CD8-positive, alpha-beta memory T cell (primary cell): ENCODE measurements at regions not wholly inside any gene's neighbourhood (a gene's known extent, or its start where the extent isn't known, plus 50 kb on each side); places are given as distances from the start of the nearest gene placed in this dataset.
A peak's percentile ranks its signal among the peaks of the same experiment; 100 is the strongest.

Source experiments
- CTCF ChIA-PET: fragments of 350-600 bp; sonication (Branson Sonifier 250); formaldehyde crosslinking; loops from one replicate; lab custom pipeline; 2021; ENCODE audit warnings: antibody characterized with exemption; lab: Charles Lee
- POLR2A ChIA-PET: fragments of 350-600 bp; sonication (Branson Sonifier 250); formaldehyde crosslinking; loops from one replicate; lab custom pipeline; 2021; ENCODE audit warnings: antibody characterized with exemption; lab: Charles Lee
- DNase-seq, 5 donors: peaks; one replicate each; pipeline versions ENCODE4 v3.0.0 to v3.0.0-alpha.2; 2020 to 2022; ENCODE audit warnings: mixed read lengths in 1 of 5
- H3K27ac ChIP-seq: one replicate; pipeline ENCODE4 v1.7.0; 2013; ENCODE audit warnings: low read depth, mild to moderate bottlenecking, low read length, moderate library complexity
- H3K27me3 ChIP-seq: 2 replicates; pipeline ENCODE4 v1.7.0; 2013; ENCODE audit warnings: low read length, mild to moderate bottlenecking; ENCODE audit not compliant: insufficient read depth, poor library complexity, severe bottlenecking
- H3K36me3 ChIP-seq: 2 replicates; pipeline ENCODE4 v1.7.0; 2013; ENCODE audit warnings: mild to moderate bottlenecking, low read length, moderate library complexity; ENCODE audit not compliant: insufficient read depth
- H3K4me1 ChIP-seq: 2 replicates; pipeline ENCODE4 v1.7.0; 2013; ENCODE audit warnings: mild to moderate bottlenecking, low read length, moderate library complexity; ENCODE audit not compliant: insufficient read depth
- H3K4me3 ChIP-seq: 2 replicates; pipeline ENCODE4 v1.7.0; 2013; ENCODE audit warnings: mild to moderate bottlenecking, low read length
- H3K9me3 ChIP-seq: 2 replicates; pipeline ENCODE4 v1.7.0; 2013; ENCODE audit warnings: mild to moderate bottlenecking, low read length
- H3K27ac Mint-ChIP-seq, 8 donors: one replicate each; pipeline ENCODE4 v1.8.0; 2020 to 2021; ENCODE audit warnings: mixed read lengths in 8 of 8, mild to moderate bottlenecking in 6 of 8, inconsistent platforms in 3 of 8, moderate library complexity in 3 of 8
- H3K27me3 Mint-ChIP-seq, 2 donors: one replicate each; pipeline ENCODE4 v1.8.0; 2020 to 2021; ENCODE audit warnings: mixed read lengths in 2 of 2, mild to moderate bottlenecking in 1 of 2, moderate library complexity in 1 of 2
- H3K36me3 Mint-ChIP-seq, 3 donors: one replicate each; pipeline ENCODE4 v1.8.0; 2020 to 2021; ENCODE audit warnings: mixed read lengths in 3 of 3, inconsistent platforms in 1 of 3, mild to moderate bottlenecking in 1 of 3
- H3K4me1 Mint-ChIP-seq, 3 donors: one replicate each; pipeline ENCODE4 v1.8.0; 2020 to 2021; ENCODE audit warnings: mixed read lengths in 3 of 3, inconsistent platforms in 1 of 3, mild to moderate bottlenecking in 1 of 3
- H3K4me3 Mint-ChIP-seq, 7 donors: one replicate each; pipeline ENCODE4 v1.8.0; 2020 to 2021; ENCODE audit warnings: mixed read lengths in 7 of 7, mild to moderate bottlenecking in 6 of 7, moderate library complexity in 4 of 7, inconsistent platforms in 2 of 7
- H3K9me3 Mint-ChIP-seq, 5 donors: one replicate each; pipeline ENCODE4 v1.8.0; 2020 to 2022; ENCODE audit warnings: mixed read lengths in 5 of 5, mild to moderate bottlenecking in 3 of 5, moderate library complexity in 2 of 5, inconsistent platforms in 1 of 5

DNA sequence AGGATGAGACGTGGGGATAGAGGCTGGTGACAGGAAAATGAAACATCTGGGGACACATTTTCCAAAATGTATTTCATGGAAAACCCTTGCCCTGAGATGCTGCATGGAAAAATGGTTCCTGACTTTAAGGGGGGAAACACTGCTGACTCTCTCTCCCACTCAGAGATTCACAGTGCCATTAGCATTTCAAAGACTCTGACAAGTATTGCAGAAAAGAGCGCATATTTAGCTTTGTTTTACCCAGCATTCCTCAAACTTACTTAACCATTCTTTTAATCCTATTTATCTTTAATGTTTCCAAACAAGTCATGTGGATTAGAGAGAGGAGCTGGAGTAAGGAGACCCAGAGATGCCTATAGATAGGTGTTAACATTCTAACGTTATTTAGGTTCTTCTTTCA lies 141.8 kb upstream of the DYRK2 start:
- POLR2A ChIA-PET: no interaction called here
- CTCF ChIA-PET: interaction anchor here (1.4 kb wide), 1 partner anchor 9 kb away, joined by 3 read pairs; no protein-coding TSS in a partner anchor
- H3K4me3 ChIP-seq: no peak overlapping the region
- Mint-ChIP-seq H3K36me3 (no peaks in the 10 kb centered on the region), H3K27me3 (peaks cover 0 to 3% of the 10 kb centered on the region in 2 donors), H3K4me3 (no peak overlapping the region), H3K4me1 (peaks cover 10 to 25% (median 15%) of the 10 kb centered on the region in 3 donors), H3K9me3 (no peaks in the 10 kb centered on the region), H3K27ac (no peak overlapping the region)
- no peak for DNase-seq
- H3K27me3 ChIP-seq: no peaks in the 10 kb centered on the region
- no peaks in the 10 kb centered on the region for H3K9me3 ChIP-seq
- peaks cover under 1% of the 10 kb centered on the region for H3K4me1 ChIP-seq
- H3K36me3 ChIP-seq: no peaks in the 10 kb centered on the region
- no peak overlapping the region for H3K27ac ChIP-seq

DNA sequence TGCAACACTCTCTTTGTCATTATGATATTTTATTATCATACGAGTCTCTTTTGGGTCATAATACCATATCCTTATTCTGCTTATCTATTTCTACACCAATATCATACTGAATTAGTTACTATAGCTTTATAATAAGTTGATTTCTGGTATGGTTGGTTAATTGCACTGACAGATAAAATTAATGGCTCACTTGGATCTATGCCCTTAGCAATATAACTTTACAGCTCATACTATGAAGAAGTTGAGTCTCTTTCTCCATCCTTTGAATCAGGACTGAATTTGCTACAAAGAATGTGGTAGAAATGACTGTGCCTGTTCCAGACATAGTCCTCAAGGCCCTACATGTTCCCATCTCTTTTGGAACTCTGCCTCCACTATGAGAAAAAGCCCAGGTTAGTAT lies 139.7 kb upstream of the DYRK2 start:
- ChIA-PET POLR2A (no interaction called here), CTCF (no interaction called here)
- no peak overlapping the region for H3K4me3 ChIP-seq
- no peaks in the 10 kb centered on the region for H3K36me3 ChIP-seq
- Mint-ChIP-seq H3K27me3 (peaks cover 0 to 3% of the 10 kb centered on the region in 2 donors), H3K9me3 (no peaks in the 10 kb centered on the region), H3K4me1 (peaks cover 18 to 37% (median 25%) of the 10 kb centered on the region in 3 donors), H3K27ac (no peak overlapping the region), H3K36me3 (peaks cover 0 to 3% (median 0%) of the 10 kb centered on the region in 3 donors), H3K4me3 (no peak overlapping the region)
- H3K9me3 ChIP-seq: no peaks in the 10 kb centered on the region
- H3K4me1 ChIP-seq: peaks cover 11% of the 10 kb centered on the region
- no peak overlapping the region for H3K27ac ChIP-seq
- DNase-seq: no peak
- no peaks in the 10 kb centered on the region for H3K27me3 ChIP-seq

DNA sequence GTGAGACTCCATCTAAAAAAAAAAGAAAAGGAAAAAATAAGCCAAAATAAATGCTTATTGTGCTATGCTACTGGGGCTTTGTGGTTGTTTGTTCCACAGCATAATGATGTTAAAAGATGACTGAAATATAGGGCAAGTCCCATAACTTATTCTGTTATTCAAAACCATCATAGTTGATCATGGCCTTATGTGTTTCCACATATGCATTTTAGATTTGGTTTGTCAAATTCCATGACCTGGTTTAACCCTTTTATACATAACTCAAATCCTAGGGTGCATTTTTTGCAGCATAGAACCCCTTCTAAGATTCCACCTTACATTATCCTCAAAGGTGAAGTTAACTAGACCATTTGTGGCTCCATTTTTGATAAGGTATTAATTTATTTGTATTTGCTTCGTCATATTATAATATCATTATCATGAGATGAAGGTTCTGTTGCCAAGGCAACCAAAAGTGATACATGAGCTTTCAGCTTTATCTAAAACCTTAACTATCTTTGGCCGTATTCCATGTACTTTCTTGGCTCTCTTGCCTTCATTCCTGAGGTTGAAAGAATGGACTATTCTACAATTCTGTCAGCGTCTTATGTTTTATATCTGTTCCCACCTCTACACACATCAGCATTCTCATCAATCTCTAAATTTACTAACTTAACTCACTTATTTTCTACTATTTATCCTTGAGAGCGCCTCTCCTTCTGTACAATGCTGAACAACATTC lies 138.7 kb upstream of the DYRK2 start:
- ChIA-PET POLR2A (interaction anchor here (0.5 to 0.7 kb wide), 2 partner anchors 27 to 154 kb away, joined by 3 to 6 read pairs; no protein-coding TSS in a partner anchor), CTCF (no interaction called here)
- H3K36me3 Mint-ChIP-seq: peaks cover 0 to 3% (median 0%) of the 10 kb centered on the region in 3 donors
- no peak for DNase-seq
- H3K27ac Mint-ChIP-seq: no peak overlapping the region
- peaks cover 0 to under 1% (median 0%) of the 10 kb centered on the region in 5 donors for H3K9me3 Mint-ChIP-seq
- no peak overlapping the region for H3K4me3 Mint-ChIP-seq
- H3K27me3 Mint-ChIP-seq: peaks cover 0 to 3% of the 10 kb centered on the region in 2 donors
- Histone ChIP-seq H3K36me3 (no peaks in the 10 kb centered on the region), H3K27ac (no peak overlapping the region), H3K4me3 (no peak overlapping the region), H3K9me3 (no peaks in the 10 kb centered on the region), H3K4me1 (peaks cover 21% of the 10 kb centered on the region), H3K27me3 (no peaks in the 10 kb centered on the region)
- H3K4me1 Mint-ChIP-seq: peaks cover 23 to 46% (median 35%) of the 10 kb centered on the region in 3 donors

DNA sequence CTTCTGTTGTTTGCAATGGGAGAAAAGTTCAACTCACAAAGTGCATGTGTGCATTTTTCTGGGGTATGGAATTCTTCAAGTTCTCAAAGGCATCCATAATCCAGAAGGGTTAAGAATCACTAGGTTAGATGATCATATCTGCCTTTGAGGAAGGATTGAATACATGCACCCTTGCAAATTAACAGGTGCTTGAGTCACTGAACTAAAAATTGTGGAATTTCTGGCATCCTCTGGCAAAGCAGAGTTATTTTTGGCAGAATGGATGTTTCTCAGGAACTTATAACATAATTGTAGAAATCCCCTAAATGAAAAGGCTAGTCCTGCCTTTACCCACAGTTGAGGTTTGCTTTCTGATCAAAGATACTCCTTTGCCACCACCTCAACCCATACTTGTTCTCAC lies 136.5 kb upstream of the DYRK2 start:
- no peak overlapping the region for H3K27ac ChIP-seq
- H3K4me1 ChIP-seq: peaks cover 43% of the 10 kb centered on the region
- H3K9me3 Mint-ChIP-seq: peaks cover 0 to 3% (median 0%) of the 10 kb centered on the region in 5 donors
- H3K9me3 ChIP-seq: no peaks in the 10 kb centered on the region
- ChIA-PET CTCF (interaction anchor here (0.8 to 0.9 kb wide), 3 partner anchors 13 to 28 kb away, joined by 3 to 4 read pairs (median 3); no protein-coding TSS in a partner anchor), POLR2A (interaction anchor here (1.3 kb wide), 1 partner anchor 136 kb away, joined by 3 read pairs; the partner anchor contains the start of gene DYRK2)
- H3K4me3 ChIP-seq: no peak overlapping the region
- H3K27me3 ChIP-seq: no peaks in the 10 kb centered on the region
- H3K27ac Mint-ChIP-seq: peak overlapping the region in 2 of 8 donors; percentile 15 to 55
- no peak overlapping the region for H3K4me3 Mint-ChIP-seq
- H3K36me3 ChIP-seq: no peaks in the 10 kb centered on the region
- H3K36me3 Mint-ChIP-seq: peaks cover 0 to 5% (median 3%) of the 10 kb centered on the region in 3 donors
- no peak for DNase-seq
- H3K4me1 Mint-ChIP-seq: peaks cover 45 to 66% (median 57%) of the 10 kb centered on the region in 3 donors
- H3K27me3 Mint-ChIP-seq: peaks cover 0 to 3% of the 10 kb centered on the region in 2 donors

DNA sequence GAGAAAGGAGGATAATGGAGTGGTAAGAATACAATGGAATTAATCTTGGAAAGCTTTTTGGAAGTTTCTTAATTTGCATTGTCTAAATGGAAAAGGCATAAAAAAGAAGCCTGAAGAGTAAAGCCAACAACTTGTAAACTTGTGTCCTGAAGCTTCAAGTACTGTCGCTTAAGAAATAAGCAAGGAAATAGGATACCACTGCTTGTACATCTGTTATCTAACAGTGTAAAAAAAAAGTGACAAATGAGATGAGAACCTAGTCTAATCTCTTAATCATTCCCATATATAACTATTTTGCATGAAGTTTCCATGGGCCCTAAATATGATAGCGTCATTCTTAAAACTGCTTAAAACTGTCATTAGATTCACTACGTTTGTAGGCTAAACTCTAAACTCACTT lies 134.0 kb upstream of the DYRK2 start:
- ChIA-PET POLR2A (interaction anchor here (0.6 to 2.0 kb wide), 3 partner anchors 79 to 144 kb away, joined by 3 to 10 read pairs (median 6); no protein-coding TSS in a partner anchor), CTCF (interaction anchor here (0.9 to 3.4 kb wide), 5 partner anchors 9 to 136 kb away, joined by 3 to 13 read pairs (median 7); partner anchors contain the start of gene DYRK2)
- peaks cover 44% of the 10 kb centered on the region for H3K4me1 ChIP-seq
- peaks cover 46 to 72% (median 64%) of the 10 kb centered on the region in 3 donors for H3K4me1 Mint-ChIP-seq
- no peak for DNase-seq
- peak overlapping the region in 5 of 8 donors; percentile 25 to 87 (median 74) for H3K27ac Mint-ChIP-seq
- peak overlapping the region in 2 of 7 donors; percentile 32 to 53 for H3K4me3 Mint-ChIP-seq
- no peaks in the 10 kb centered on the region for H3K36me3 ChIP-seq
- no peaks in the 10 kb centered on the region for H3K9me3 ChIP-seq
- H3K27me3 Mint-ChIP-seq: peaks cover 0 to 1% of the 10 kb centered on the region in 2 donors
- H3K36me3 Mint-ChIP-seq: peaks cover 0 to 5% (median 3%) of the 10 kb centered on the region in 3 donors
- no peaks in the 10 kb centered on the region for H3K27me3 ChIP-seq
- H3K27ac ChIP-seq: no peak overlapping the region
- no peak overlapping the region for H3K4me3 ChIP-seq
- H3K9me3 Mint-ChIP-seq: peaks cover 0 to 3% (median 0%) of the 10 kb centered on the region in 5 donors

DNA sequence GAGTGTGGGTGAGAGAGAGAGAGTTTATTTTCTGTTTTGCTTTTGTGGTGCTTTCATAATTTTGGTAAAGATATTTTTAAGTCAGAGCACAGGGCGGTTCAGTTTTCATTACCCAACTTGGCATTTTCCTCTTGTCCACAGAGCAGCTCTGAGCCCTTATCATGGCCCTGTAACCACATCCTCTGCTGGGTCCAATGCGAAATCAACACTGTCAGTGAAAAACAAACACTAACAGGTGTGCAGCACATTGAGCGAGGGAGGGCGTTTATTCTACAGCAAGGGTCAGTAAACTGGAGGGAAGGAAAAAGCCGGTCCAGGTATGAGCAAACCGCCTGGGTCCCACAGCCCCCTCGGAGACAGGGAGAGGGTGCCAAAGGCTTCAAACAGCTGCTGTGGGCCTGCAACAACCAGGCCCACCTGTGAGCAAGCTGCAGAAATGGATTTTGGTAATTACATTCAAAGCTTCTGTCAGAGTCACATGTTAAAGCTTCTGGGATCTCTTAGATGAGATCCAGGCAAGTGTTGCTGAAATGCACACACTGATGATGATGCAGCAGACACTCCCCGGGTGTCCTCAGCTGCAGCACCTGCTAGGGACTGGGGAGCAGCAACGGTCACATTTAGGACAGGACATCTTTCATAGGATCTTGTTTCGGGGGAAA lies 132.7 kb upstream of the DYRK2 start:
- peak overlapping the region; percentile 25 to 94 (median 75) for H3K27ac Mint-ChIP-seq
- peak overlapping the region; percentile 36 for H3K4me3 ChIP-seq

DNA sequence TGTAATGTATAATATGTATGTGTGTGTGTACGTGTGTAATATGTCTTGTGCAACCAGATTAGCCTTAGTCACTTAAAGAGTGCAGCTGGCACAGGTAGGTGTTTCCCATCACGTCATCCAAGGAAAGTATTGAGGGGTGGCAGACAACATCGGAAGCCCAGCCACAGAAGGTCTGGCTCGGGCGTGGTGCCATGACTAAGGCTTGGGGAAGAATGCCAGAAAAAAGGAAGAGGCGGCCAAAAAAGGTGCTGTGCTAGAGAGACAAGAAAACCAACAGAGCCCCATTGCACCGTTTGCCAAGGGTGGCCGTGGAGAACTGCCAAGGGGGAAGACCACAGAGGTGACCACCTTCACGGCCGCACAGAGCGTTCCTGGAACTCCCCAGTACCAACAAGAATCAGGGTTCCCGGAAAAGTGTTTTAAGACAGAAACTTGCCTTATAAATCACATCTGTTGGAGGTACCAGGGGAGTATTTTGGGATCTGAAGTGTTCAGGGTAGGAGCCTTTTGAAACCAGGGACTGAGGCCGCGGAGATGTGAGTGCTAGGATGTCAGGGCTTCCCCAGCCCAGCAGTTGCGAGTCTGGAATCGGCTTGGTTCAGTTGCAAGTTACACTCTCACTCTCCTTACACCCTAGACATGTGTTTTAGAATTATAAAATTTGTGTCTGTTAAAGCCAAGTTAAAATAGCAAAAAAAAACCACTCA lies 131.2 kb upstream of the DYRK2 start:
- peaks cover 0 to 5% (median 3%) of the 10 kb centered on the region in 3 donors for H3K36me3 Mint-ChIP-seq
- POLR2A ChIA-PET: no interaction called here
- H3K9me3 ChIP-seq: no peaks in the 10 kb centered on the region
- H3K4me1 Mint-ChIP-seq: peaks cover 36 to 55% (median 55%) of the 10 kb centered on the region in 3 donors
- CTCF ChIA-PET: no interaction called here
- H3K27me3 Mint-ChIP-seq: no peaks in the 10 kb centered on the region
- H3K27ac Mint-ChIP-seq: peak overlapping the region in 5 of 8 donors; percentile 3 to 85 (median 53)
- H3K27ac ChIP-seq: no peak overlapping the region
- H3K4me3 ChIP-seq: no peak overlapping the region
- no peaks in the 10 kb centered on the region for H3K36me3 ChIP-seq
- H3K4me1 ChIP-seq: peaks cover 39% of the 10 kb centered on the region
- no peaks in the 10 kb centered on the region for H3K27me3 ChIP-seq
- DNase-seq: no peak
- peak overlapping the region in 1 of 7 donors; percentile 51 for H3K4me3 Mint-ChIP-seq
- H3K9me3 Mint-ChIP-seq: peaks cover 0 to 3% (median 0%) of the 10 kb centered on the region in 5 donors

More for the DNA sequence above, 132.7 kb upstream of the DYRK2 start:
- no peaks in the 10 kb centered on the region for H3K9me3 ChIP-seq
- H3K4me3 Mint-ChIP-seq: peak overlapping the region; percentile 7 to 80 (median 72)
- no peaks in the 10 kb centered on the region for H3K36me3 ChIP-seq
- no peak overlapping the region for H3K27ac ChIP-seq
- peaks cover 0 to 5% (median 3%) of the 10 kb centered on the region in 3 donors for H3K36me3 Mint-ChIP-seq
- ChIA-PET POLR2A (interaction anchor here (0.7 to 2.0 kb wide), 5 partner anchors 32 to 133 kb away, joined by 3 to 13 read pairs (median 5); partner anchors contain the start of gene DYRK2), CTCF (interaction anchor here (0.6 to 3.4 kb wide), 12 partner anchors 10 to 135 kb away, joined by 3 to 13 read pairs (median 4); partner anchors contain the start of gene DYRK2)
- peak in 4 of 5 donors; percentile 5 to 66 (median 42) for DNase-seq
- peaks cover 42 to 70% (median 57%) of the 10 kb centered on the region in 3 donors for H3K4me1 Mint-ChIP-seq
- H3K27me3 ChIP-seq: no peaks in the 10 kb centered on the region
- peaks cover 44% of the 10 kb centered on the region for H3K4me1 ChIP-seq
- no peaks in the 10 kb centered on the region for H3K27me3 Mint-ChIP-seq
- peaks cover 0 to 3% (median 0%) of the 10 kb centered on the region in 5 donors for H3K9me3 Mint-ChIP-seq
